ENCODE measurements at regions not wholly inside any gene's neighbourhood (a gene's known extent, or its start where the extent isn't known, plus 50 kb on each side); places are given as distances from the start of the nearest gene placed in this dataset.

DNA sequence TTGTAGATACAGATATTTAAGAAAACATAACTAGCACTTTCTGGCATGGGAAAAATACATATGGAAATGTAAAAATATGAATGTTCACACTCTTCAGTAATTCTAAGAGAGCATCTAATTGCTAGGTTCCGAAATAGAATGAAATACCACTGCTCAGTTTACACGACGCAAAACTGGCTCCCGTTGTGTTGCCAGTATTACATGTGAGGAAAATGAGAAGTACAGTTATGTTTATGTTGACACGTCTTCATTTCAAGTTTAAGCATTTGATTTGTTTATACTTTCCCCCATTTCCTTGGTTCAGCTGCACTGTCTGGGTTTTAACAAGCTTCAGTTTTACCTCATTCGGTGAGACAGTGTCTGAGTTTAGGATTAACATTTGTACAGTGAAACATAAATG is 275.8 kb upstream of the SEMA3D start:
- DNase-seq = no peak
- Histone ChIP-seq H3K27me3 (ENCODE audit: insufficient read depth, low read depth, severe bottlenecking) (no peaks in the 10 kb centered on the region), H3K9me3 (ENCODE audit: severe bottlenecking) (no peaks in the 10 kb centered on the region), H3K4me3 (ENCODE audit: low read depth, low read length) (no peak overlapping the region), H3K36me3 (no peaks in the 10 kb centered on the region), H3K27ac (no peak overlapping the region)
- TF ChIP-seq, protein P1, sequence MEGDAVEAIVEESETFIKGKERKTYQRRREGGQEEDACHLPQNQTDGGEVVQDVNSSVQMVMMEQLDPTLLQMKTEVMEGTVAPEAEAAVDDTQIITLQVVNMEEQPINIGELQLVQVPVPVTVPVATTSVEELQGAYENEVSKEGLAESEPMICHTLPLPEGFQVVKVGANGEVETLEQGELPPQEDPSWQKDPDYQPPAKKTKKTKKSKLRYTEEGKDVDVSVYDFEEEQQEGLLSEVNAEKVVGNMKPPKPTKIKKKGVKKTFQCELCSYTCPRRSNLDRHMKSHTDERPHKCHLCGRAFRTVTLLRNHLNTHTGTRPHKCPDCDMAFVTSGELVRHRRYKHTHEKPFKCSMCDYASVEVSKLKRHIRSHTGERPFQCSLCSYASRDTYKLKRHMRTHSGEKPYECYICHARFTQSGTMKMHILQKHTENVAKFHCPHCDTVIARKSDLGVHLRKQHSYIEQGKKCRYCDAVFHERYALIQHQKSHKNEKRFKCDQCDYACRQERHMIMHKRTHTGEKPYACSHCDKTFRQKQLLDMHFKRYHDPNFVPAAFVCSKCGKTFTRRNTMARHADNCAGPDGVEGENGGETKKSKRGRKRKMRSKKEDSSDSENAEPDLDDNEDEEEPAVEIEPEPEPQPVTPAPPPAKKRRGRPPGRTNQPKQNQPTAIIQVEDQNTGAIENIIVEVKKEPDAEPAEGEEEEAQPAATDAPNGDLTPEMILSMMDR (IDR thresholded peaks at IDR 0.05; ENCODE audit: low read depth, low read length) = no peak

DNA sequence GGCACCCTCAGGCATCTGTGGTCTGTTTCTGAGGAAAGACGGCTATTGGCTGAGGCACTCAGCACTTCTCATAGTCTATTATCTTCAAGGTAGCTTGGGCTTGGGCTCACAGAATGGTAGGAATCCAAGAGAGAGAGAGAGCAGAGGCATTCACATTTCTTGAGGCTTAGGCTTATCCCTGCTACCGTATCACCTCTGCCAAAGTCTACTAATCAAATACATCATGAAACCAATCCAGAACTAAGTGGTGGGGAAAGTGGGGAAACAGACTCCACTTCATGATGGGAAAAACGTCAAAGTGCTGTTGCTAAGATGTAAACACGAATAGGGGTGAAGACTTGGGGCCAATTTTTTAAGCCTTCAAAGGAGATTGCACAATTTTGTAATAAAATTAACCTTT is 271.1 kb upstream of the SEMA3D start:
- H3K27me3 ChIP-seq (ENCODE audit: insufficient read depth, low read depth, severe bottlenecking) = no peaks in the 10 kb centered on the region
- H3K9me3 ChIP-seq (ENCODE audit: severe bottlenecking) = no peaks in the 10 kb centered on the region
- H3K4me3 ChIP-seq (ENCODE audit: low read depth, low read length) = no peak overlapping the region
- H3K27ac ChIP-seq = no peak overlapping the region
- no peak for DNase-seq
- H3K36me3 ChIP-seq = no peaks in the 10 kb centered on the region
- TF ChIP-seq, protein P1 (IDR thresholded peaks at IDR 0.05; ENCODE audit: low read depth, low read length) = no peak

DNA sequence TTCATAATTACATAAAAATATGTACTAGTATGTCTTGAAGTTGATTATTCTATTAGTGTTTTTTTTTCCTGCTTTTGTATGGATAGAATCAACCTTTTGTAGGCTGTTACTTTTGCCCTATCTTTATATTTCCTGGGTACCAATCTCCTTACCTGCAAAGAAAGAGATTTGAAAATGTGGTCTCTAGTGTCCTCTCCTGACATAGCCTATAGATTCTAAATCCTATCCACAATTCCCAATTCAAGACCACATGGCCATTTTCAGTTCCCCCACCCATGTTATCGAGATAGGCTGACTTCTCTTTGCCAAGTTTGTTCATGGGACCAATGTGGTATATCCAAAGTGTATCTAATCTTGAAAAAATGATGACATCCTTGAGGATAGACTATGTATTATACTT is 269.4 kb upstream of the SEMA3D start:
- TF ChIP-seq, protein P1 (IDR thresholded peaks at IDR 0.05; ENCODE audit: low read depth, low read length) = no peak
- Histone ChIP-seq H3K9me3 (ENCODE audit: severe bottlenecking) (no peaks in the 10 kb centered on the region), H3K27me3 (ENCODE audit: insufficient read depth, low read depth, severe bottlenecking) (no peaks in the 10 kb centered on the region), H3K36me3 (no peaks in the 10 kb centered on the region), H3K27ac (no peak overlapping the region), H3K4me3 (ENCODE audit: low read depth, low read length) (no peak overlapping the region)
- no peak for DNase-seq

DNA sequence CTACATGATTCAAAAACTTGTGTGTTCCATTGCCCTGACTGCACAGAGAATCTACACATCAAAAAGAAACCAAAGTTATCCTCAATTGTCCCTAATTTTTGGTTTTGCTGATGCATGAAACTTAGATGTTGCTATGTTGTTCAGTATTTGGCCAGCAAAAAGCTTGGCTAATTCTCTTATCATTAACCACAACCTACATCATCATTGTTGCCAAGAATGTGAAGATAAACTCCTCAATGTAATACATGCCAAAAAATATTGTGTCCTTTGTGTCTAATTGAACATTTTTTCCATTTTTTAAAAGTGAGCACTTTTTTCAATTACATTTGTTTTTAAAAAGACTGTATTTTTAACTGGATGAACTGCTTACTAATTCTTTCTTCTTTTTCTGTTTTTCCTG is 268.0 kb upstream of the SEMA3D start:
- H3K27me3 ChIP-seq (ENCODE audit: insufficient read depth, low read depth, severe bottlenecking) = no peaks in the 10 kb centered on the region
- DNase-seq = no peak

DNA sequence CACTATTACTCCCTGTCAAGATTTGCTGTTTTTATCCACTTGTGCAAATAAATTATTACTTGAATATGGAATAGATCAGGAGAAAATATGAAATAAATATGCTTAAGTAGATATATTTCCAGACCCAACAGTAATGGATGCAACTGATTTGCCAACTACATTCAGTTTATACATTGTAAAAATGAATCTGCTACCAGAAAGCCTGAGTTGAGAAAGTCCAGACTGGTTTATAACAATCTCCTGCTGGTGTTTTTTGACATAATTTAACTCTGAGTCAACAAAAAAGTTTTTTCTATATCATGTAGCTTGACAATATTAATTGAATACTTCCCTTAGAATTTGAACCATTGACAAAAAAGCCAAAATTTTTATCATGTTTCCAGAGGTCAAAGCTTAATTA is 265.8 kb upstream of the SEMA3D start:
- Histone ChIP-seq H3K9me3 (ENCODE audit: severe bottlenecking) (no peaks in the 10 kb centered on the region), H3K27ac (no peak overlapping the region), H3K27me3 (ENCODE audit: insufficient read depth, low read depth, severe bottlenecking) (no peaks in the 10 kb centered on the region), H3K4me3 (ENCODE audit: low read depth, low read length) (no peak overlapping the region), H3K36me3 (no peaks in the 10 kb centered on the region)
- no peak for DNase-seq
- TF ChIP-seq, protein P1 (IDR thresholded peaks at IDR 0.05; ENCODE audit: low read depth, low read length) = no peak

More for the DNA sequence above, 268.0 kb upstream of the SEMA3D start:
- Histone ChIP-seq H3K4me3 (ENCODE audit: low read depth, low read length) (no peak overlapping the region), H3K9me3 (ENCODE audit: severe bottlenecking) (no peaks in the 10 kb centered on the region), H3K27ac (no peak overlapping the region), H3K36me3 (no peaks in the 10 kb centered on the region)
- TF ChIP-seq, protein P1 (IDR thresholded peaks at IDR 0.05; ENCODE audit: low read depth, low read length) = no peak

DNA sequence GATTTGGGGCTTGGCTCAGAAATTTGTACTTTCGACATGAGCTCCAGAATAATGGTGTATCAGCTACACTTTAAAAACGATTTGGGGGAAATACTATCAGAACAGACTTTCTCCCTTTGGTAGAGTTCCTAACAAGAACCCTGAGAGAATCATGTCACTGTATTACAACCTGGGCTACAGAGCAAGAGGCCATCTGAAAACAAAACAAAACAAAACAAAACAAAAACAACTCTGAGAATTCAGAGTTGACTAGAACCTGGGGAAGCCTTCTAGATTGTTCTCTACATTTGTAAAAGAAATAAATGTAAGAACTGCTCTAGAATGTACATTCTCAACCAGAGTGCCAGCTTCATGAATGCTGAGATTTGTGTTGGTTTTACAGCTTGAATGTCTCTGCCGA is 262.6 kb upstream of the SEMA3D start:
- no peaks in the 10 kb centered on the region for H3K27me3 ChIP-seq (ENCODE audit: insufficient read depth, low read depth, severe bottlenecking)
- no peak overlapping the region for H3K27ac ChIP-seq
- TF ChIP-seq, protein P1 (IDR thresholded peaks at IDR 0.05; ENCODE audit: low read depth, low read length) = no peak
- H3K4me3 ChIP-seq (ENCODE audit: low read depth, low read length) = no peak overlapping the region
- no peak for DNase-seq
- no peaks in the 10 kb centered on the region for H3K36me3 ChIP-seq
- no peaks in the 10 kb centered on the region for H3K9me3 ChIP-seq (ENCODE audit: severe bottlenecking)
